GM12878 (cell line): ENCODE measurements at regions not wholly inside any gene's neighbourhood (a gene's known extent, or its start where the extent isn't known, plus 50 kb on each side); places are given as distances from the start of the nearest gene placed in this dataset.

Experiments used
- FOS ChIP-seq: IDR thresholded peaks from 3 replicates; pipeline ENCODE4 v1.6.1; 2011; ENCODE audit warnings: borderline replicate concordance; ENCODE audit not compliant: insufficient read length; ENCODE audit errors: extremely low read depth
- HDAC2 ChIP-seq: fragments of 200-600 bp; sonication (generic); IDR thresholded peaks from 2 replicates; pipeline ENCODE4 v1.6.1; 2017
- MTA2 ChIP-seq: fragments of 450-650 bp; IDR thresholded peaks from 2 replicates; pipeline ENCODE4 v1.6.1; 2016; ENCODE audit warnings: low read depth, mild to moderate bottlenecking, moderate library complexity
- NR2C2 ChIP-seq: IDR thresholded peaks from 2 replicates; pipeline ENCODE4 v1.6.1; 2011; ENCODE audit warnings: borderline replicate concordance, low read depth; ENCODE audit not compliant: control insufficient read depth, insufficient read length
- PML ChIP-seq: IDR thresholded peaks from 2 replicates; pipeline ENCODE4 v1.6.1; 2012; ENCODE audit warnings: low read length, inconsistent platforms
- RCOR1 ChIP-seq: conservative IDR thresholded peaks from 2 replicates; pipeline ENCODE4 v1.6.1; 2012; ENCODE audit warnings: low read depth, low read length, improper control_type of control experiment
- STAT3 ChIP-seq: IDR thresholded peaks from 2 replicates; pipeline ENCODE4 v1.6.1; 2011; ENCODE audit warnings: low read depth, low read length, improper control_type of control experiment
- TBL1XR1 ChIP-seq: IDR thresholded peaks from 2 replicates; pipeline ENCODE4 v1.6.1; 2012; ENCODE audit warnings: low read depth, low read length, improper control_type of control experiment
- TF ChIP-seq, protein P1 (sequence below): fragments of 450-650 bp; IDR thresholded peaks from 2 replicates; pipeline ENCODE4 v1.6.1; 2018; ENCODE audit warnings: mild to moderate bottlenecking, low read depth, moderate library complexity; ENCODE audit not compliant: partially characterized antibody
- TF ChIP-seq, protein P2 (sequence below): fragments of 450-650 bp; formaldehyde crosslinking; IDR thresholded peaks from 2 replicates; pipeline ENCODE4 v1.4.0; 2022; ENCODE audit warnings: mild to moderate bottlenecking, moderate library complexity

DNA sequence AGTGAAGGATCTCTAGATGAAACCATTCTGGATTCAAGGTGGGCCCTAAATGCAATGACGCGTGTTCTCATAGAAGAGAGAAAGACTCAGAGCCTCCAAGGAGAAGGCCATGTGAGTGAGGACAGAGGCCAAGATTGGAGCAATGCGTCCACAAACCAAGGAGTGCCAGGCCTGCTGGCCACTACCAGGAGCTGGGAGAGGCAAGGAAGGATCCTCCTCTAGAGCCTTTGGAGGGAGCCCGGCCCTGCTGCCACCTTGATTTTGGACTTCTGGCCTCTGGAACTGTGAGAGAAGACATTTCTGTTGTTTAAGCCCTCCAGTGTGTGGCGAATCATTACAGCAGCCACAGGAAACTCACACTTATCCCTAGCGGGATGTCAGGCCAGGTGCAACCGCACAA, 52.7 kb upstream of the SHANK2 start (continued):
- TF ChIP-seq, protein P1, sequence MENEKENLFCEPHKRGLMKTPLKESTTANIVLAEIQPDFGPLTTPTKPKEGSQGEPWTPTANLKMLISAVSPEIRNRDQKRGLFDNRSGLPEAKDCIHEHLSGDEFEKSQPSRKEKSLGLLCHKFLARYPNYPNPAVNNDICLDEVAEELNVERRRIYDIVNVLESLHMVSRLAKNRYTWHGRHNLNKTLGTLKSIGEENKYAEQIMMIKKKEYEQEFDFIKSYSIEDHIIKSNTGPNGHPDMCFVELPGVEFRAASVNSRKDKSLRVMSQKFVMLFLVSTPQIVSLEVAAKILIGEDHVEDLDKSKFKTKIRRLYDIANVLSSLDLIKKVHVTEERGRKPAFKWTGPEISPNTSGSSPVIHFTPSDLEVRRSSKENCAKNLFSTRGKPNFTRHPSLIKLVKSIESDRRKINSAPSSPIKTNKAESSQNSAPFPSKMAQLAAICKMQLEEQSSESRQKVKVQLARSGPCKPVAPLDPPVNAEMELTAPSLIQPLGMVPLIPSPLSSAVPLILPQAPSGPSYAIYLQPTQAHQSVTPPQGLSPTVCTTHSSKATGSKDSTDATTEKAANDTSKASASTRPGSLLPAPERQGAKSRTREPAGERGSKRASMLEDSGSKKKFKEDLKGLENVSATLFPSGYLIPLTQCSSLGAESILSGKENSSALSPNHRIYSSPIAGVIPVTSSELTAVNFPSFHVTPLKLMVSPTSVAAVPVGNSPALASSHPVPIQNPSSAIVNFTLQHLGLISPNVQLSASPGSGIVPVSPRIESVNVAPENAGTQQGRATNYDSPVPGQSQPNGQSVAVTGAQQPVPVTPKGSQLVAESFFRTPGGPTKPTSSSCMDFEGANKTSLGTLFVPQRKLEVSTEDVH, result no peak
- TF ChIP-seq FOS (no peak), MTA2 (no peak), PML (no peak), STAT3 (no peak), NR2C2 (no peak), RCOR1 (no peak), TBL1XR1 (no peak), HDAC2 (no peak)
- TF ChIP-seq, protein P2, sequence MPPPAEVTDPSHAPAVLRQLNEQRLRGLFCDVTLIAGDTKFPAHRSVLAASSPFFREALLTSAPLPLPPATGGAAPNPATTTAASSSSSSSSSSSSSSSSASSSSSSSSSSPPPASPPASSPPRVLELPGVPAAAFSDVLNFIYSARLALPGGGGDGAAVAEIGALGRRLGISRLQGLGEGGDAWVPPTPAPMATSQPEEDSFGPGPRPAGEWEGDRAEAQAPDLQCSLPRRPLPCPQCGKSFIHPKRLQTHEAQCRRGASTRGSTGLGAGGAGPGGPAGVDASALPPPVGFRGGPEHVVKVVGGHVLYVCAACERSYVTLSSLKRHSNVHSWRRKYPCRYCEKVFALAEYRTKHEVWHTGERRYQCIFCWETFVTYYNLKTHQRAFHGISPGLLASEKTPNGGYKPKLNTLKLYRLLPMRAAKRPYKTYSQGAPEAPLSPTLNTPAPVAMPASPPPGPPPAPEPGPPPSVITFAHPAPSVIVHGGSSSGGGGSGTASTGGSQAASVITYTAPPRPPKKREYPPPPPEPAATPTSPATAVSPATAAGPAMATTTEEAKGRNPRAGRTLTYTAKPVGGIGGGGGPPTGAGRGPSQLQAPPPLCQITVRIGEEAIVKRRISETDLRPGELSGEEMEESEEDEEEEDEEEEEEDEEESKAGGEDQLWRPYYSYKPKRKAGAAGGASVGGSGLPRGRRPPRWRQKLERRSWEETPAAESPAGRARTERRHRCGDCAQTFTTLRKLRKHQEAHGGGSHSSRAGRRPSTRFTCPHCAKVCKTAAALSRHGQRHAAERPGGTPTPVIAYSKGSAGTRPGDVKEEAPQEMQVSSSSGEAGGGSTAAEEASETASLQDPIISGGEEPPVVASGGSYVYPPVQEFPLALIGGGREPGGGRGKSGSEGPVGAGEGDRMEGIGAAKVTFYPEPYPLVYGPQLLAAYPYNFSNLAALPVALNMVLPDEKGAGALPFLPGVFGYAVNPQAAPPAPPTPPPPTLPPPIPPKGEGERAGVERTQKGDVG (CRISPR knock-in tag), result no peak
